IPS-18a (cell line): ENCODE measurements at regions not wholly inside any gene's neighbourhood (a gene's known extent, or its start where the extent isn't known, plus 50 kb on each side); places are given as distances from the start of the nearest gene placed in this dataset.
"Not testable (repeated sequence)": the region's sequence is repeated elsewhere in the genome, so short reads cannot be mapped to it uniquely, and the experiment has no call there.

Source experiments
- H3K27ac ChIP-seq: one replicate; pipeline ENCODE4 v1.5.1; 2013; ENCODE audit warnings: low read length
- H3K27me3 ChIP-seq: one replicate; pipeline ENCODE4 v1.6.1; 2013; ENCODE audit warnings: mild to moderate bottlenecking, low read length; ENCODE audit not compliant: control insufficient read depth, insufficient read depth
- H3K36me3 ChIP-seq: one replicate; pipeline ENCODE4 v1.6.1; 2013; ENCODE audit warnings: low read depth, low read length; ENCODE audit not compliant: control insufficient read depth
- H3K4me1 ChIP-seq: one replicate; pipeline ENCODE4 v1.6.1; 2013; ENCODE audit warnings: low read depth, low read length; ENCODE audit not compliant: control insufficient read depth
- H3K4me3 ChIP-seq: one replicate; pipeline ENCODE4 v1.5.1; 2013; ENCODE audit warnings: low read length
- H3K9ac ChIP-seq: one replicate; pipeline ENCODE4 v1.6.1; 2013; ENCODE audit warnings: mild to moderate bottlenecking, low read length, moderate library complexity
- H3K9me3 ChIP-seq: one replicate; pipeline ENCODE4 v1.6.1; 2013; ENCODE audit warnings: low read depth, low read length; ENCODE audit not compliant: control insufficient read depth

DNA sequence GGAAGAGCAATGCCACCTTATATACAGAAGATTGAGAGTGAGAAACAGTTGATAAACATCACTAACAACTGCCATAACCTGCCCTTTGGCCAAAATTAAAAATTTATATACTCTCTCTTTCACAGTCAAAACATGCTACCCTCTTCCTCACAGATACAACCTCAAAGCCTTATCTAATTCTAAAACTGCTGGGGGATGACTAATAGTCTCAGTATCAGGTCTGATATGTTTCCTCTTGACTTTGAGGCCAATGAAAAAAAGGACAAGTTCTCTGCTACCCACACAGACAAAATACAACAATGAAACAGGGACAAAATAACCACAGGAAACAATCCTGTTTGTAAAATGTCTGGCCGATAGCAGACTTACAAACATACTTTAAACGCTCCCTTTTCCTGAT is 485.6 kb upstream of the NUDT12 start:
- H3K27me3 ChIP-seq, result no peaks in the 10 kb centered on the region
- no peak overlapping the region for H3K4me3 ChIP-seq
- H3K9me3 ChIP-seq, result no peaks in the 10 kb centered on the region
- H3K4me1 ChIP-seq, result no peaks in the 10 kb centered on the region
- no peak overlapping the region for H3K9ac ChIP-seq
- H3K36me3 ChIP-seq, result no peaks in the 10 kb centered on the region
- no peak overlapping the region for H3K27ac ChIP-seq

GRCh38 chr5:104045987-104046386 is 483.4 kb upstream of the NUDT12 start:
- Histone ChIP-seq H3K4me3 (no peak overlapping the region), H3K27me3 (no peaks in the 10 kb centered on the region), H3K27ac (no peak overlapping the region), H3K36me3 (no peaks in the 10 kb centered on the region), H3K4me1 (no peaks in the 10 kb centered on the region), H3K9me3 (no peaks in the 10 kb centered on the region), H3K9ac (no peak overlapping the region)

GRCh38 chr5:104039871-104040270 is 477.3 kb upstream of the NUDT12 start:
- not testable (repeated sequence) for H3K27me3 ChIP-seq, H3K4me3 ChIP-seq, H3K36me3 ChIP-seq, H3K4me1 ChIP-seq, H3K9ac ChIP-seq, H3K9me3 ChIP-seq, H3K27ac ChIP-seq

DNA sequence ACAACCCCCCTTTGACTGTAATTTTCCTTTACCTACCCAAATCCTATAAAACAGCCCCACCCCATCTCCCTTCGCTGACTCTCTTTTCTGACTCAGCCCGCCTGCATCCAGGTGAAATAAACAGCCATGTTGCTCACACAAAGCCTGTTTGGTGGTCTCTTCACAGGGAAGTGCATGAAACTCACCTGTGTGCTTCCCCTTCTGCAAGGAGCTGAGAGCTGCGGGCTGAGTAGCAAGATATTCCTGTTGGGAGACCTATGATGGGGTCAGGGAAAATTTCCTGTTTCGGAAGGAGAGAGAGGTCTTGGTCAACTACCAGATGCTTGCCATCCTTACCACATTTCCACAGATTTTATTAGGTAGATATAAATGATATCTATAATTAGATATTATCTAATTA is 474.5 kb upstream of the NUDT12 start:
- not testable (repeated sequence) for H3K4me1 ChIP-seq, H3K9ac ChIP-seq, H3K4me3 ChIP-seq, H3K27me3 ChIP-seq, H3K36me3 ChIP-seq, H3K27ac ChIP-seq, H3K9me3 ChIP-seq

DNA sequence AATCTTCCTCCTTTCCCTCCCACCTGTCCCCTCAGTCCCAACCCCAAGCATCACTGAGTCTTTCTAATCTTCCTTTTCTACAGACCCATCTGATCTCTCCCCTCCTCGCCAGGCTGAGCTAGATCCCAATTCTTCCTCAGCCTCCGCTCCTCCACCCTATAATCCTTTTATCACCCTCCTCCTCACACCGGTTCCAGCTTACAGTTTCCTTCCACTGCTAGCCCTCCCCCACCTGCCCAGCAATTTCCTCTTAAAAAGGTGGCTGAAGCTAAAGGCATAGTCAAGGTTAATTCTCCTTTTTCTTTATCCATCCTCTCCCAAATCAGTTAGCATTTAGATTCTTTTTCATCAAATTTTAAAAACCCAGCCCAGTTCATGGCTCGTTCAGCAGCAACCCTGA is 470.6 kb upstream of the NUDT12 start:
- not testable (repeated sequence) for H3K27me3 ChIP-seq, H3K9ac ChIP-seq, H3K36me3 ChIP-seq, H3K4me1 ChIP-seq, H3K9me3 ChIP-seq, H3K27ac ChIP-seq, H3K4me3 ChIP-seq

GRCh38 chr5:104024538-104024937 is 461.9 kb upstream of the NUDT12 start:
- Histone ChIP-seq H3K4me1 (no peaks in the 10 kb centered on the region), H3K36me3 (no peaks in the 10 kb centered on the region), H3K4me3 (no peak overlapping the region), H3K27ac (no peak overlapping the region), H3K9me3 (no peaks in the 10 kb centered on the region), H3K9ac (no peak overlapping the region), H3K27me3 (no peaks in the 10 kb centered on the region)

- Histone ChIP-seq H3K36me3 (no peaks in the 10 kb centered on the region), H3K27ac (no peak overlapping the region), H3K4me3 (no peak overlapping the region), H3K4me1 (no peaks in the 10 kb centered on the region), H3K27me3 (no peaks in the 10 kb centered on the region), H3K9ac (no peak overlapping the region), H3K9me3 (no peaks in the 10 kb centered on the region)
Observed at GRCh38 chr5:104023739-104024138, 461.1 kb upstream of the NUDT12 start.

- H3K27ac ChIP-seq, result no peak overlapping the region
- H3K36me3 ChIP-seq, result no peaks in the 10 kb centered on the region
- no peaks in the 10 kb centered on the region for H3K27me3 ChIP-seq
- no peak overlapping the region for H3K4me3 ChIP-seq
- peaks cover 2% of the 10 kb centered on the region for H3K9me3 ChIP-seq
- H3K4me1 ChIP-seq, result no peaks in the 10 kb centered on the region
- H3K9ac ChIP-seq, result no peak overlapping the region
Observed at GRCh38 chr5:104019956-104020355, 457.4 kb upstream of the NUDT12 start.

DNA sequence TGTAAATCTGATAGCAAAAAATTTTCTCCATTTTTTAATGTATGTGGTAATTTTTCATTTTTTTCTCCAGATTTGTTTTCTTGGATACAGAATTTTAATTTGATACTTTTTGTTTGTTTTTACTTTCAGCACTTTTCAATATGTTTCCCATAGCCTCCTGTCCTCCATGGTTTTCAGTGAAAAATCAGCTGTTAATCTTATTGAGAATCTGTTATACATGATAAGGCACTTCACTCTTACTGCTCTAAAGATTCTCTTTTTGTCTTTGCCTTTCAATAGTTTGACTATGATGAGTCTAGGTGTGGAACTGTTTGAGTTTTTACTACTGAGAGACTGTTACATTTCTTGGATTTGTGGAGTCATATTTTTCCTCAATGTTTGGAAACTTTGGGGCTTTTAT is 455.7 kb upstream of the NUDT12 start:
- H3K4me1 ChIP-seq, result no peaks in the 10 kb centered on the region
- peaks cover 2% of the 10 kb centered on the region for H3K9me3 ChIP-seq
- no peak overlapping the region for H3K9ac ChIP-seq
- H3K27me3 ChIP-seq, result no peaks in the 10 kb centered on the region
- no peak overlapping the region for H3K4me3 ChIP-seq
- H3K27ac ChIP-seq, result no peak overlapping the region
- H3K36me3 ChIP-seq, result no peaks in the 10 kb centered on the region

GRCh38 chr5:104016646-104017045 is 454.1 kb upstream of the NUDT12 start:
- Histone ChIP-seq H3K27ac (no peak overlapping the region), H3K27me3 (no peaks in the 10 kb centered on the region), H3K4me3 (no peak overlapping the region), H3K36me3 (no peaks in the 10 kb centered on the region), H3K9me3 (peaks cover 2% of the 10 kb centered on the region), H3K4me1 (no peaks in the 10 kb centered on the region), H3K9ac (no peak overlapping the region)

DNA sequence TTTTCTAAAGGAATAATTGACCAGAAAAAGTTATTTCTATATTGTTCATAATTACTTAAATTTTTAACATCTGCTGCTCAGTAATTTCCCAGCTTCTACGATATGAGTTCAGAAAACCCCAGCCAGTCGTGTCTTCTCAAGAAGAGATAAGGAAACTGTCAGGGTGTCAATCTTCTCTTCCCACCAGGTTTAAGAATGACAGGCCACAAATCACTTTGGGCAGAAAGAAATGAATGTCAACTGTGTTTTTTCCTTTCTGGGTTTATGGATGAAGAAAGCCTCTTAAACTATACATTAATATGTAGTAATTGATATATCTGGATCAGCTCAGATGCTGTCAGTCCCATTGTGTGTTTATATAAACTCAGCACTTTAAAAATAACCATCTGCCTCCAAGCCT is 453.2 kb upstream of the NUDT12 start:
- H3K9ac ChIP-seq, result no peak overlapping the region
- H3K4me1 ChIP-seq, result no peaks in the 10 kb centered on the region
- no peak overlapping the region for H3K4me3 ChIP-seq
- H3K36me3 ChIP-seq, result no peaks in the 10 kb centered on the region
- no peaks in the 10 kb centered on the region for H3K27me3 ChIP-seq
- H3K27ac ChIP-seq, result no peak overlapping the region
- peaks cover 2% of the 10 kb centered on the region for H3K9me3 ChIP-seq

GRCh38 chr5:104002783-104003182 is 440.2 kb upstream of the NUDT12 start:
- not testable (repeated sequence) for H3K4me1 ChIP-seq, H3K36me3 ChIP-seq, H3K9ac ChIP-seq, H3K27ac ChIP-seq, H3K27me3 ChIP-seq, H3K9me3 ChIP-seq, H3K4me3 ChIP-seq

- no peak overlapping the region for H3K4me3 ChIP-seq
- no peaks in the 10 kb centered on the region for H3K4me1 ChIP-seq
- no peak overlapping the region for H3K27ac ChIP-seq
- no peaks in the 10 kb centered on the region for H3K27me3 ChIP-seq
- no peaks in the 10 kb centered on the region for H3K9me3 ChIP-seq
- no peak overlapping the region for H3K9ac ChIP-seq
- no peaks in the 10 kb centered on the region for H3K36me3 ChIP-seq
Observed at GRCh38 chr5:104001136-104001535, 438.5 kb upstream of the NUDT12 start.
